Peyer's patch (tissue), 4 donors: ENCODE measurements at regions not wholly inside any gene's neighbourhood (a gene's known extent, or its start where the extent isn't known, plus 50 kb on each side); places are given as distances from the start of the nearest gene placed in this dataset.

Source experiments
- CTCF ChIP-seq, 6 experiments: fragments of 450-650 bp in 4 of 6; fragments of 200-600 bp in 2 of 6; sonication (generic) in 1 of 6; IDR thresholded peaks; one replicate each; pipeline ENCODE4 v1.5.1; 2017 to 2019; ENCODE audit warnings: antibody characterized with exemption in 6 of 6, mild to moderate bottlenecking in 3 of 6, moderate library complexity in 1 of 6
- POLR2A ChIP-seq, 2 donors: fragments of 450-650 bp; IDR thresholded peaks; one replicate each; pipeline ENCODE4 v1.5.1; 2017; ENCODE audit warnings: antibody characterized with exemption in 2 of 2, mild to moderate bottlenecking in 2 of 2, moderate library complexity in 2 of 2

DNA sequence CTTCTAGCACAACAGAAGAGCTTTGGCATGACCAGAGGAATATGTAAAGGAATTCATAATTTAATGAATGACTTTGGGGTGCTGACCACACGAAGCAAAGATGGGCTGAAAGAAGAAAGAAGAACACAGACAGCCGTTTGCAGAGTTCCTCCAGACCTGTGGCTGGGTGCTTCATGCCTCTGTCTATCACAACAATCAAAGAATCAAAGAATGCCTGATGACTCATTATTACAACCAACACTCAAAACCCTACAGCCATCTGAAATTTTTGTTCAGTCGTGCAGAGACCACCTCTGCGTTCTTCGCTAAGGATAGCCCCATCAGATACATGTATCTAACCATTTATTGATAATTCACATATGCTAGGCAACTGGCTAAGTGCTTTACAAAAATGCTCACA is 129.0 kb upstream of the PRICKLE2 start:
- TF ChIP-seq CTCF (IDR thresholded peaks at IDR 0.05) (no peak), POLR2A (IDR thresholded peaks at IDR 0.05) (no peak)
